H1 (cell line): ENCODE measurements at regions not wholly inside any gene's neighbourhood (a gene's known extent, or its start where the extent isn't known, plus 50 kb on each side); places are given as distances from the start of the nearest gene placed in this dataset.

Experiments
- CTCF ChIA-PET: fragments of 300-600 bp; sonication (Branson Sonifier 250); formaldehyde crosslinking; loops from one replicate; lab custom pipeline; 2021; ENCODE audit not compliant: partially characterized antibody; lab: Charles Lee
- POLR2A ChIA-PET: fragments of 300-600 bp; sonication (Branson Sonifier 250); formaldehyde crosslinking; loops from one replicate; lab custom pipeline; 2021; ENCODE audit warnings: inconsistent platforms; ENCODE audit not compliant: partially characterized antibody; lab: Charles Lee
- DNase-seq, 2 experiments: peaks; one replicate each; pipeline versions ENCODE4 v3.0.0 to v3.0.0-alpha.2; 2010 to 2022; ENCODE audit warnings: low spot score in 2 of 2, low read depth in 1 of 2, mixed read lengths in 1 of 2
- FAIRE-seq: peaks from 2 replicates; lab custom pipeline; 2011; peaks lifted over from hg19 to GRCh38; lab: Jason Lieb, UNC
- H2AFZ ChIP-seq: 2 replicates; pipeline ENCODE4 v1.8.1; 2012; ENCODE audit warnings: low read length, inconsistent platforms
- H2AK5ac ChIP-seq: 2 replicates; pipeline ENCODE4 v1.6.1; 2013; ENCODE audit warnings: low read depth, low read length
- H2BK120ac ChIP-seq: replicated peaks from 2 replicates; pipeline ENCODE3; 2013; ENCODE audit warnings: low read depth, low read length, inconsistent platforms
- H2BK12ac ChIP-seq: 2 replicates; pipeline ENCODE4 v1.6.1; 2013; ENCODE audit warnings: low read depth, low read length
- H2BK15ac ChIP-seq: 2 replicates; pipeline ENCODE4 v1.6.1; 2013; ENCODE audit warnings: low read length
- H2BK20ac ChIP-seq: 2 replicates; pipeline ENCODE4 v1.6.1; 2013; ENCODE audit warnings: low read length
- H2BK5ac ChIP-seq: 2 replicates; pipeline ENCODE4 v1.6.1; 2013; ENCODE audit warnings: low read depth, low read length
- H3K14ac ChIP-seq: 2 replicates; pipeline ENCODE4 v1.6.1; 2013; ENCODE audit warnings: inconsistent platforms; ENCODE audit not compliant: insufficient read length
- H3K18ac ChIP-seq: 2 replicates; pipeline ENCODE4 v1.6.1; 2013; ENCODE audit warnings: low read length; ENCODE audit errors: extremely low read depth
- H3K23ac ChIP-seq: 2 replicates; pipeline ENCODE4 v1.6.1; 2013; ENCODE audit warnings: inconsistent platforms; ENCODE audit not compliant: insufficient read length
- H3K23me2 ChIP-seq: 2 replicates; pipeline ENCODE4 v1.6.1; 2013; ENCODE audit warnings: low read depth, low read length
- H3K27ac ChIP-seq: 2 replicates; pipeline ENCODE4 v1.6.1; 2011; ENCODE audit warnings: low read depth, low read length, inconsistent platforms
- H3K27me3 ChIP-seq, 4 experiments: replicated peaks in 1 of 4; 1 replicate in 1 of 4; 2 replicates in 3 of 4; pipeline versions ENCODE4 v1.6.1 to v1.8.1; 2011 to 2013; ENCODE audit warnings: low read length in 3 of 4, mild to moderate bottlenecking in 3 of 4, inconsistent platforms in 2 of 4, mixed read lengths in 2 of 4, moderate library complexity in 1 of 4; ENCODE audit not compliant: control insufficient read depth in 3 of 4, insufficient read depth in 3 of 4; ENCODE audit errors: extremely low read depth in 1 of 4
- H3K36me3 ChIP-seq, 4 experiments: 2 replicates each; pipeline versions ENCODE4 v1.6.1 to v1.8.1; 2011 to 2013; ENCODE audit warnings: mild to moderate bottlenecking in 4 of 4, low read length in 3 of 4, moderate library complexity in 2 of 4, control low read depth in 1 of 4, inconsistent platforms in 1 of 4; ENCODE audit not compliant: insufficient read depth in 4 of 4, control insufficient read depth in 2 of 4
- H3K4ac ChIP-seq: replicated peaks from 2 replicates; pipeline ENCODE3; 2013; ENCODE audit warnings: low read length, low read depth, mixed read lengths, inconsistent platforms; ENCODE audit not compliant: insufficient read length
- H3K4me1 ChIP-seq, 4 experiments: replicated peaks in 1 of 4; 1 replicate in 1 of 4; 2 replicates in 3 of 4; pipeline versions ENCODE4 v1.6.1 to v1.8.1; 2011 to 2013; ENCODE audit warnings: low read length in 3 of 4, inconsistent platforms in 2 of 4, mixed read lengths in 1 of 4; ENCODE audit not compliant: insufficient read depth in 4 of 4, control insufficient read depth in 3 of 4
- H3K4me2 ChIP-seq, 2 experiments: 2 replicates each; pipeline versions ENCODE4 v1.6.1 to v1.8.1; 2011 to 2013; ENCODE audit warnings: low read depth in 2 of 2, low read length in 2 of 2, control low read depth in 1 of 2, inconsistent platforms in 1 of 2, mild to moderate bottlenecking in 1 of 2; ENCODE audit not compliant: insufficient read depth in 1 of 2
- H3K4me3 ChIP-seq, 4 experiments: fragments of 200-600, 300-600 bp in 1 of 4; sonication (generic), shearing (Covaris generic), sonication (Bioruptor Twin) in 1 of 4; 2 replicates each; pipeline versions ENCODE4 v1.5.1 to v1.8.1; 2011 to 2016; ENCODE audit warnings: low read length in 4 of 4, low read depth in 3 of 4, control low read depth in 2 of 4, inconsistent platforms in 2 of 4, mild to moderate bottlenecking in 2 of 4, mixed read lengths in 1 of 4, moderate library complexity in 1 of 4; ENCODE audit not compliant: insufficient read depth in 2 of 4; ENCODE audit errors: extremely low read depth in 1 of 4
- H3K56ac ChIP-seq: replicated peaks from 2 replicates; pipeline ENCODE3; 2013; ENCODE audit warnings: low read depth, mild to moderate bottlenecking, mixed read lengths, low read length, inconsistent platforms; ENCODE audit not compliant: insufficient read length
- H3K79me1 ChIP-seq: 2 replicates; pipeline ENCODE4 v1.6.1; 2013; ENCODE audit warnings: low read depth, low read length, control low read depth
- H3K79me2 ChIP-seq, 2 experiments: 2 replicates each; pipeline versions ENCODE4 v1.6.1 to v1.8.1; 2012 to 2013; ENCODE audit warnings: low read length in 2 of 2, mild to moderate bottlenecking in 2 of 2, inconsistent platforms in 1 of 2; ENCODE audit not compliant: insufficient read depth in 2 of 2, control insufficient read depth in 1 of 2
- H3K9ac ChIP-seq, 4 experiments: replicated peaks in 1 of 4; 1 replicate in 1 of 4; 2 replicates in 3 of 4; pipeline versions ENCODE4 v1.6.1 to v1.8.1; 2011 to 2013; ENCODE audit warnings: low read depth in 3 of 4, low read length in 3 of 4, control low read depth in 2 of 4, mild to moderate bottlenecking in 2 of 4, moderate library complexity in 2 of 4, inconsistent platforms in 1 of 4; ENCODE audit errors: extremely low read depth in 1 of 4
- H3K9me3 ChIP-seq, 2 experiments: 2 replicates each; pipeline versions ENCODE4 v1.6.1 to v1.8.1; 2012 to 2013; ENCODE audit warnings: mild to moderate bottlenecking in 2 of 2, moderate library complexity in 2 of 2, control low read depth in 1 of 2, inconsistent platforms in 1 of 2, low read depth in 1 of 2, low read length in 1 of 2, mixed read lengths in 1 of 2; ENCODE audit not compliant: insufficient read depth in 2 of 2
- H4K20me1 ChIP-seq, 2 experiments: replicated peaks in 1 of 2; 2 replicates each; pipeline versions ENCODE3 to v1.8.1; 2011 to 2013; ENCODE audit warnings: inconsistent platforms in 2 of 2, low read length in 2 of 2, mild to moderate bottlenecking in 1 of 2; ENCODE audit not compliant: insufficient read depth in 2 of 2, control insufficient read depth in 1 of 2
- H4K5ac ChIP-seq: 2 replicates; pipeline ENCODE4 v1.6.1; 2013; ENCODE audit warnings: low read length, low read depth, mixed read lengths, inconsistent platforms; ENCODE audit not compliant: insufficient read length
- H4K8ac ChIP-seq: 2 replicates; pipeline ENCODE4 v1.8.0; 2013; ENCODE audit warnings: mild to moderate bottlenecking, moderate library complexity, low read length, inconsistent platforms; ENCODE audit not compliant: insufficient read depth; ENCODE audit errors: extremely low read depth
- H4K91ac ChIP-seq: replicated peaks from 2 replicates; pipeline ENCODE3; 2013; ENCODE audit warnings: low read length, mixed read lengths, inconsistent platforms; ENCODE audit not compliant: insufficient read length
- SP1 ChIP-seq: IDR thresholded peaks from 2 replicates; pipeline ENCODE4 v1.6.1; 2011; ENCODE audit warnings: low read depth, low read length
- TF ChIP-seq, protein P1 (sequence below): IDR thresholded peaks from 2 replicates; pipeline ENCODE4 v1.6.1; 2012; ENCODE audit warnings: low read length, inconsistent platforms

DNA sequence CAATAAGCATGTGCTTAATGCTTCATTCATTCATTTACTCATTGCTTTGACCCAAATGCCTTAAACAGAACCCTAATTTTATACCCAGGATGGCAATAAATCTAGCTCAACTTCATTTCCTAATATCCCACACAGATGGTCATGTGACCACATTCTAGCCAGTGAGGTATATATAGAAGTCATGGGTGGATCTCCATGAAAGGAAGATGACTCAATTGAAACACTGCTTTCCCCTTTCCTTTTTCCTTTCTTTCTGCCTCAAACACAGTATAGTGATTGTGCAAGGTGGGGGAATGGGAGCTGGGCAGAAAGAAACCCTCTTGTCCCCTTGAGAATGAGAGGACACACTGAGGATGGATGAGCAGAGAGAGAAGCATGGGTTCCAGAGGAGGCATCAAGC is 183.5 kb upstream of the PRICKLE2 start:
- Histone ChIP-seq H4K91ac (no peak overlapping the region), H4K5ac (no peak overlapping the region), H3K4me2 (no peak overlapping the region), H4K20me1 (no peaks in the 10 kb centered on the region), H2AFZ (no peak overlapping the region)
- TF ChIP-seq SP1: no peak
- TF ChIP-seq, protein P1, sequence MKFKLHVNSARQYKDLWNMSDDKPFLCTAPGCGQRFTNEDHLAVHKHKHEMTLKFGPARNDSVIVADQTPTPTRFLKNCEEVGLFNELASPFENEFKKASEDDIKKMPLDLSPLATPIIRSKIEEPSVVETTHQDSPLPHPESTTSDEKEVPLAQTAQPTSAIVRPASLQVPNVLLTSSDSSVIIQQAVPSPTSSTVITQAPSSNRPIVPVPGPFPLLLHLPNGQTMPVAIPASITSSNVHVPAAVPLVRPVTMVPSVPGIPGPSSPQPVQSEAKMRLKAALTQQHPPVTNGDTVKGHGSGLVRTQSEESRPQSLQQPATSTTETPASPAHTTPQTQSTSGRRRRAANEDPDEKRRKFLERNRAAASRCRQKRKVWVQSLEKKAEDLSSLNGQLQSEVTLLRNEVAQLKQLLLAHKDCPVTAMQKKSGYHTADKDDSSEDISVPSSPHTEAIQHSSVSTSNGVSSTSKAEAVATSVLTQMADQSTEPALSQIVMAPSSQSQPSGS: no peak
- TF ChIP-seq, all 59 proteins: peak for 0
- CTCF ChIA-PET: interaction anchor here (1.1 to 2.0 kb wide), 2 partner anchors 75 to 165 kb away, joined by 3 to 5 read pairs; no protein-coding TSS in a partner anchor
- FAIRE-seq (no peak), DNase-seq (no peak)
- Histone ChIP-seq H3K36me3 (no peaks in the 10 kb centered on the region), H2BK120ac (no peak overlapping the region), H3K79me2 (no peaks in the 10 kb centered on the region), H2BK20ac (no peak overlapping the region), H3K27me3 (no peaks in the 10 kb centered on the region), H3K4me1 (no peaks in the 10 kb centered on the region), H2BK15ac (no peak overlapping the region), H3K4me3 (no peak overlapping the region), H3K56ac (no peak overlapping the region), H3K9me3 (no peaks in the 10 kb centered on the region), H3K27ac (no peak overlapping the region), H3K4ac (no peak overlapping the region), H3K23me2 (no peaks in the 10 kb centered on the region), H2BK5ac (no peak overlapping the region), H3K79me1 (no peaks in the 10 kb centered on the region), H4K8ac (no peak overlapping the region), H2AK5ac (no peak overlapping the region), H3K23ac (no peak overlapping the region), H2BK12ac (no peak overlapping the region), H3K18ac (no peak overlapping the region), H3K9ac (no peak overlapping the region), H3K14ac (no peak overlapping the region)
- POLR2A ChIA-PET: no interaction called here
